Spleen (tissue), 11 donors: ENCODE measurements at regions not wholly inside any gene's neighbourhood (a gene's known extent, or its start where the extent isn't known, plus 50 kb on each side); places are given as distances from the start of the nearest gene placed in this dataset.

ENCODE experiments used
- DNase-seq: peaks from one replicate; pipeline ENCODE4 v3.0.0-alpha.2; 2020
- H3K27ac ChIP-seq, 8 donors: fragments of 200-600 bp; sonication (generic) in 7 of 8; 1 replicate in 4 of 8; 2 replicates in 4 of 8; pipeline versions ENCODE4 v1.5.0 to v1.8.0; 2016 to 2021; ENCODE audit warnings: inconsistent platforms in 4 of 8, mild to moderate bottlenecking in 4 of 8, moderate library complexity in 1 of 8
- H3K27me3 ChIP-seq, 7 donors: fragments of 200-600 bp; sonication (generic) in 6 of 7; replicated peaks in 1 of 7; 1 replicate in 4 of 7; 2 replicates in 3 of 7; pipeline versions ENCODE4 v1.5.0 to v1.8.0; 2016 to 2021; ENCODE audit warnings: inconsistent platforms in 3 of 7, mild to moderate bottlenecking in 1 of 7
- H3K36me3 ChIP-seq, 6 donors: fragments of 200-600 bp; sonication (generic) in 5 of 6; 1 replicate in 4 of 6; 2 replicates in 2 of 6; pipeline versions ENCODE4 v1.5.0 to v1.8.0; 2016 to 2021; ENCODE audit warnings: inconsistent platforms in 2 of 6
- H3K4me1 ChIP-seq, 6 donors: fragments of 200-600 bp; sonication (generic) in 5 of 6; 1 replicate in 3 of 6; 2 replicates in 3 of 6; pipeline versions ENCODE4 v1.5.0 to v1.8.0; 2016 to 2021; ENCODE audit warnings: inconsistent platforms in 3 of 6
- H3K4me3 ChIP-seq, 8 donors: fragments of 200-600 bp; sonication (generic) in 7 of 8; 1 replicate in 4 of 8; 2 replicates in 4 of 8; pipeline versions ENCODE4 v1.5.0 to v1.8.0; 2016 to 2021; ENCODE audit warnings: inconsistent platforms in 4 of 8, mild to moderate bottlenecking in 4 of 8, moderate library complexity in 2 of 8
- H3K9me3 ChIP-seq, 8 donors: fragments of 200-600 bp; sonication (generic) in 7 of 8; 1 replicate in 4 of 8; 2 replicates in 4 of 8; pipeline versions ENCODE4 v1.5.0 to v1.8.0; 2016 to 2021; ENCODE audit warnings: inconsistent platforms in 4 of 8
- POLR2A ChIP-seq, 3 donors: fragments of 450-650 bp; IDR thresholded peaks; one replicate each; pipeline ENCODE4 v1.5.1; 2017; ENCODE audit warnings: antibody characterized with exemption in 3 of 3, mild to moderate bottlenecking in 1 of 3
- POLR2AphosphoS5 ChIP-seq, 3 donors: sonication (generic); formaldehyde crosslinking; IDR thresholded peaks; one replicate each; pipeline ENCODE4 v1.5.1; 2017; ENCODE audit warnings: antibody characterized with exemption in 3 of 3
- WGBS, 5 donors: extraction: QIAGEN DNeasy Blood & Tissue Kit in 3 of 5; methylation state at CpG; one replicate each; pipeline versions ENCODE4 v1.1.5 to v1.1.7; 2013 to 2018; 5-methylcytosine and 5-hydroxymethylcytosine counted together
- intact Hi-C: fragments of 100-400 bp; cut with DNase I; formaldehyde crosslinking; loops from one replicate; pipeline ENCODE4 v1.15.0; 2023; ENCODE audit warnings: low total_unique reads
- TF ChIP-seq, protein P1 (sequence below), 11 experiments: fragments of 200-600 bp in 7 of 11; fragments of 450-650 bp in 4 of 11; sonication (generic) in 4 of 11; IDR thresholded peaks in 8 of 11; conservative IDR thresholded peaks in 3 of 11; 1 replicate in 7 of 11; 2 replicates in 4 of 11; pipeline versions ENCODE4 v1.4.0 to v1.8.0; 2016 to 2021; ENCODE audit warnings: antibody characterized with exemption in 11 of 11, inconsistent platforms in 4 of 11, mild to moderate bottlenecking in 1 of 11
- donor health status: healthy with polysubstance abuse.
- donor health status: DM: no; HTN: no; CAD: no; lungs with moderate emphysema.
- donor health status: DM: no; HTN: no; CAD: no.
- donor health status: Bipolar disorder and iron deficiency.
- donor health status: healthy.
- donor health status: DM: no; HTN: no; CAD: no.
- donor health status: DM: yes; HTN: yes; CAD: no.

DNA sequence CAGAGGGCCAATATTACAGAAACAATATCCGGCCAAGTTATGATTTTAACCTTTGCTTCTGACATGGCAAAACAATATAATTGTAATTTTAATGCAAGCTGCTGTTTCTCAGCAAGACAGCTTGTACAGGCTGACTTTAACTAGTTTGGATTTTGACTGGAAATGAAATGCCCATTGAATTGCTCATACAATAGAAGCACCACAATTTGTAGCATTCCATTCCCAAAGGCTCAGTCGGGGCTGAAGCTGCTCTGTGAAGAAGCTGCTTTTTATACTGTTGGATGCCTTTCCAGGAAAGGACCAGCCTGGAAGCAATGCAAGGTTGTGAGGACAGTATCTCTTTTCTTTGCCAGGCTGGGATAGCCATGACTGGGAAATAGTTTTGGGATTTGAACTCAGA is 677.0 kb upstream of the FANCL start:
- Histone ChIP-seq H3K36me3 (no peaks in the 10 kb centered on the region), H3K4me3 (no peak overlapping the region), H3K4me1 (no peaks in the 10 kb centered on the region), H3K9me3 (no peaks in the 10 kb centered on the region), H3K27ac (no peak overlapping the region), H3K27me3 (no peaks in the 10 kb centered on the region)
- whole genome bisulfite sequencing, 5 donors: 68 to 88% (median 85%) methylated on average over 2 of the region's 2 CpGs
- intact Hi-C loops: no loop called here
- TF ChIP-seq, protein P1, sequence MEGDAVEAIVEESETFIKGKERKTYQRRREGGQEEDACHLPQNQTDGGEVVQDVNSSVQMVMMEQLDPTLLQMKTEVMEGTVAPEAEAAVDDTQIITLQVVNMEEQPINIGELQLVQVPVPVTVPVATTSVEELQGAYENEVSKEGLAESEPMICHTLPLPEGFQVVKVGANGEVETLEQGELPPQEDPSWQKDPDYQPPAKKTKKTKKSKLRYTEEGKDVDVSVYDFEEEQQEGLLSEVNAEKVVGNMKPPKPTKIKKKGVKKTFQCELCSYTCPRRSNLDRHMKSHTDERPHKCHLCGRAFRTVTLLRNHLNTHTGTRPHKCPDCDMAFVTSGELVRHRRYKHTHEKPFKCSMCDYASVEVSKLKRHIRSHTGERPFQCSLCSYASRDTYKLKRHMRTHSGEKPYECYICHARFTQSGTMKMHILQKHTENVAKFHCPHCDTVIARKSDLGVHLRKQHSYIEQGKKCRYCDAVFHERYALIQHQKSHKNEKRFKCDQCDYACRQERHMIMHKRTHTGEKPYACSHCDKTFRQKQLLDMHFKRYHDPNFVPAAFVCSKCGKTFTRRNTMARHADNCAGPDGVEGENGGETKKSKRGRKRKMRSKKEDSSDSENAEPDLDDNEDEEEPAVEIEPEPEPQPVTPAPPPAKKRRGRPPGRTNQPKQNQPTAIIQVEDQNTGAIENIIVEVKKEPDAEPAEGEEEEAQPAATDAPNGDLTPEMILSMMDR (IDR thresholded peaks at IDR 0.05 in 8 of 11, conservative IDR thresholded peaks at IDR 0.05 in 3 of 11): no peak
- TF ChIP-seq POLR2AphosphoS5 (IDR thresholded peaks at IDR 0.05) (no peak), POLR2A (IDR thresholded peaks at IDR 0.05) (no peak)
- DNase-seq: no peak

DNA sequence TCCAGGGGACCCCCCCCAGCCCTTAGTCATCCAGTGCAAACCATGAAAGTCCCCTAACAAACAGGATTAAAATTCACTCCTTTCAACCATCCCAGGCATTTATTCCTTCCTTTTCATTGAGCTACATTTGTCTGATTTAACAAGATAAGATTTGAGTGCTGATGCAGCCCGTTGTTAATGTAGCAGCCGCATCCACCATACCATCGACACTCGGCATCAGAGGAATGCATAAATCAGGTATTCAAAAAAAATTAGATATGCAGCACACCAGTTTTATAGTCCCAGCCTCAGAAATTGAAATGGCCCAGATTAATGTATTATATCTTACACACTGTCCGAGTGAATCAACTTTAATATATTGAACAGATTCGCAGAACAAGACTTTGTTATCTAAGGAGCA is 676.5 kb upstream of the FANCL start:
- intact Hi-C loops: no loop called here
- Histone ChIP-seq H3K27me3 (no peaks in the 10 kb centered on the region), H3K36me3 (no peaks in the 10 kb centered on the region), H3K9me3 (no peaks in the 10 kb centered on the region), H3K27ac (no peak overlapping the region), H3K4me1 (no peaks in the 10 kb centered on the region), H3K4me3 (no peak overlapping the region)
- no peak for DNase-seq
- 81 to 95% (median 94%) methylated on average over 6 of the region's 6 CpGs for WGBS, 5 donors
- TF ChIP-seq POLR2A (IDR thresholded peaks at IDR 0.05) (no peak), POLR2AphosphoS5 (IDR thresholded peaks at IDR 0.05) (no peak)
- TF ChIP-seq, protein P1 (IDR thresholded peaks at IDR 0.05 in 8 of 11, conservative IDR thresholded peaks at IDR 0.05 in 3 of 11): no peak

DNA sequence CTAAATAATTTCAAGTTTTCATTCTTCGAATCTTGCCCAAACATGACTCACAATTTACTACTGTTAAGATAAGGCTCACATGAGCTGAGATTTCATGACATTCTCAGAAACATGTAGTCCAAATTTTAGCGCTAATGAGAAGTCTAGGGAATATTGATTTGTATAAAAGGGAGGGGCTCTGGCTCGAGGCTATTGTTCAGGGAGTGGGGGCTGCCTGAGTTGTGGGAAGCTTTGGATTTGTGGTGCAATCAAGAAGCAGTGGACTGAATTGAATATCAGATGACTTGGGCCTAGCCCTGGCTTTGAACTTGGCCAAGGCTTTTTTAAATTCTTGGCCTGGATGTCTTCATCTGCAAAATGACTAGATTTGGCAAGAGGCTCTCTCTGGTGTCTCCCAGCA is 674.9 kb upstream of the FANCL start:
- Histone ChIP-seq H3K9me3 (no peaks in the 10 kb centered on the region), H3K27ac (no peak overlapping the region), H3K4me3 (no peak overlapping the region), H3K4me1 (no peaks in the 10 kb centered on the region), H3K36me3 (no peaks in the 10 kb centered on the region), H3K27me3 (no peaks in the 10 kb centered on the region)
- TF ChIP-seq POLR2AphosphoS5 (IDR thresholded peaks at IDR 0.05) (no peak), POLR2A (IDR thresholded peaks at IDR 0.05) (no peak)
- TF ChIP-seq, protein P1 (IDR thresholded peaks at IDR 0.05 in 8 of 11, conservative IDR thresholded peaks at IDR 0.05 in 3 of 11): no peak
- DNase-seq: no peak
- intact Hi-C loops: no loop called here
- 74 to 85% (median 81%) methylated on average over 3 of the region's 3 CpGs for WGBS, 5 donors

DNA sequence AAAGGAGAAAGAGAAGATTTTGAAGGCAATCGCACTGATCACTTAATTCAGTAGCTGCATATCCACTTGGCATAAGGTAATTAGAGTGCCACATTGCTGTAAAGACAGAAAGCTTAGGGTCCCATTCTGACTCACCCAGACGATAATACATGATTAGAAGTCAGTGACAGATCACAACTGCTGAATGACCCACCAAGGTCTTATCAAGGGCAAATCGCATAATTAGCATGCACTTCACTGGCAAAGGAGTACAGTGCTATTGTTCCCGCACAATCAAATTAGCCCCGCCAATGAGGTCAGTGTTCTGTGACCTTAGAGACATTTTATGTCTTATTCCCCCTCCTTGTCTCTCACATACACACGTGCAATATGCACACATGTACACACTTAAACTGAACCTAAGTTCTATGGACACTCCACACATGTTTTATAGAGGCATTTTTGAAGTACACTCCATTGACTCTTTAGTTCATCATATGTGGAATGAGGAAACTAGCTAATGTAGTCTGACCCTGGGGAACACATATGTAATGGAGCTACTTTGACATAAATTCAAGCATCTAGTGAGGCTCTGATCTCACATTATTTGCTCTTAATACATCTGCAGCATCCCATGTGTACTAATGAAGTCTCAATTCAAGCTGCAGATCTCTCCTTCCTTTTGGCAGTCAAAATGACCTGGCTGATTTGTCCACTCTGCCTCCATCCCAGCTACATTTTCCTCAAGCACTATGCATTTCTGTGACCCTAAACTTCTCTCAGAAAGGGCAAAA is 673.8 kb upstream of the FANCL start:
- Histone ChIP-seq H3K4me3 (no peak overlapping the region), H3K9me3 (no peaks in the 10 kb centered on the region), H3K4me1 (no peaks in the 10 kb centered on the region), H3K27ac (no peak overlapping the region), H3K27me3 (no peaks in the 10 kb centered on the region), H3K36me3 (no peaks in the 10 kb centered on the region)
- WGBS, 5 donors: 83 to 92% (median 89%) methylated on average over 6 of the region's 6 CpGs
- TF ChIP-seq POLR2A (IDR thresholded peaks at IDR 0.05) (no peak), POLR2AphosphoS5 (IDR thresholded peaks at IDR 0.05) (no peak)
- TF ChIP-seq, protein P1 (IDR thresholded peaks at IDR 0.05 in 8 of 11, conservative IDR thresholded peaks at IDR 0.05 in 3 of 11): no peak
- intact Hi-C loops: no loop called here
- DNase-seq: no peak
